T-helper 1 cell treated with Interleukin-12 subunit alpha and Interleukin-12 subunit beta and Interleukin-4 antibody, amounts not matched to agents 30 μg/mL and 1 μg/mL, for 36 hours (primary cell): ENCODE measurements at regions not wholly inside any gene's neighbourhood (a gene's known extent, or its start where the extent isn't known, plus 50 kb on each side); places are given as distances from the start of the nearest gene placed in this dataset.
"Not testable (repeated sequence)": the region's sequence is repeated elsewhere in the genome, so short reads cannot be mapped to it uniquely, and the experiment has no call there.

Experiments used
- H3K27ac Mint-ChIP-seq: one replicate; pipeline ENCODE4 v1.8.0; 2021; ENCODE audit warnings: mild to moderate bottlenecking, mixed read lengths
- H3K27me3 Mint-ChIP-seq: one replicate; pipeline ENCODE4 v1.8.0; 2021; ENCODE audit warnings: low read depth, mixed read lengths
- H3K36me3 Mint-ChIP-seq: one replicate; pipeline ENCODE4 v1.8.0; 2021; ENCODE audit warnings: low read depth, mixed read lengths
- H3K4me1 Mint-ChIP-seq: one replicate; pipeline ENCODE4 v1.8.0; 2021; ENCODE audit warnings: low read depth, mixed read lengths
- H3K4me3 Mint-ChIP-seq: one replicate; pipeline ENCODE4 v1.8.0; 2021; ENCODE audit warnings: mild to moderate bottlenecking, moderate library complexity, mixed read lengths
- H3K9me3 Mint-ChIP-seq: one replicate; pipeline ENCODE4 v1.8.0; 2021; ENCODE audit warnings: mixed read lengths

- Mint-ChIP-seq H3K9me3 (no peaks in the 10 kb centered on the region), H3K36me3 (no peaks in the 10 kb centered on the region), H3K27me3 (no peaks in the 10 kb centered on the region), H3K4me1 (no peaks in the 10 kb centered on the region), H3K4me3 (no peak overlapping the region), H3K27ac (no peak overlapping the region)
These were observed 182.4 kb downstream of the SUCLG1 start for GRCh38 chr2:84276590-84277255.

- Mint-ChIP-seq H3K4me3 (no peak overlapping the region), H3K27me3 (no peaks in the 10 kb centered on the region), H3K36me3 (no peaks in the 10 kb centered on the region), H3K9me3 (no peaks in the 10 kb centered on the region), H3K27ac (no peak overlapping the region), H3K4me1 (no peaks in the 10 kb centered on the region)
These were observed 185.7 kb downstream of the SUCLG1 start for GRCh38 chr2:84273406-84273805.

- H3K9me3 Mint-ChIP-seq = no peaks in the 10 kb centered on the region
These were observed 187.1 kb downstream of the SUCLG1 start for GRCh38 chr2:84271977-84272376.

GRCh38 chr2:84257831-84258230 lies 201.2 kb downstream of the SUCLG1 start:
- H3K9me3 Mint-ChIP-seq = no peaks in the 10 kb centered on the region
- no peak overlapping the region for H3K27ac Mint-ChIP-seq
- H3K27me3 Mint-ChIP-seq = peaks cover 8% of the 10 kb centered on the region
- H3K4me3 Mint-ChIP-seq = no peak overlapping the region
- H3K4me1 Mint-ChIP-seq = no peaks in the 10 kb centered on the region
- no peaks in the 10 kb centered on the region for H3K36me3 Mint-ChIP-seq

More at GRCh38 chr2:84271977-84272376, 187.1 kb downstream of the SUCLG1 start:
- H3K27ac Mint-ChIP-seq = no peak overlapping the region
- H3K4me3 Mint-ChIP-seq = no peak overlapping the region
- H3K36me3 Mint-ChIP-seq = no peaks in the 10 kb centered on the region
- H3K4me1 Mint-ChIP-seq = no peaks in the 10 kb centered on the region
- no peaks in the 10 kb centered on the region for H3K27me3 Mint-ChIP-seq

GRCh38 chr2:84251651-84252302 lies 207.3 kb downstream of the SUCLG1 start:
- H3K27me3 Mint-ChIP-seq = peaks cover 7% of the 10 kb centered on the region
- no peaks in the 10 kb centered on the region for H3K36me3 Mint-ChIP-seq
- no peak overlapping the region for H3K27ac Mint-ChIP-seq
- H3K4me3 Mint-ChIP-seq = no peak overlapping the region
- H3K9me3 Mint-ChIP-seq = no peaks in the 10 kb centered on the region
- H3K4me1 Mint-ChIP-seq = no peaks in the 10 kb centered on the region

GRCh38 chr2:84249140-84249539 lies 209.9 kb downstream of the SUCLG1 start:
- H3K4me3 Mint-ChIP-seq = no peak overlapping the region
- H3K4me1 Mint-ChIP-seq = no peaks in the 10 kb centered on the region
- no peaks in the 10 kb centered on the region for H3K36me3 Mint-ChIP-seq
- H3K27ac Mint-ChIP-seq = no peak overlapping the region
- peaks cover 5% of the 10 kb centered on the region for H3K27me3 Mint-ChIP-seq
- no peaks in the 10 kb centered on the region for H3K9me3 Mint-ChIP-seq

- H3K36me3 Mint-ChIP-seq = no peaks in the 10 kb centered on the region
- no peak overlapping the region for H3K27ac Mint-ChIP-seq
- peaks cover 8% of the 10 kb centered on the region for H3K27me3 Mint-ChIP-seq
- H3K9me3 Mint-ChIP-seq = no peaks in the 10 kb centered on the region
- H3K4me3 Mint-ChIP-seq = no peak overlapping the region
- no peaks in the 10 kb centered on the region for H3K4me1 Mint-ChIP-seq
These were observed 211.5 kb downstream of the SUCLG1 start for GRCh38 chr2:84247532-84247931.

- no peaks in the 10 kb centered on the region for H3K9me3 Mint-ChIP-seq
- H3K27ac Mint-ChIP-seq = no peak overlapping the region
- H3K4me3 Mint-ChIP-seq = no peak overlapping the region
- peaks cover 8% of the 10 kb centered on the region for H3K27me3 Mint-ChIP-seq
- no peaks in the 10 kb centered on the region for H3K4me1 Mint-ChIP-seq
- no peaks in the 10 kb centered on the region for H3K36me3 Mint-ChIP-seq
These were observed 215.0 kb downstream of the SUCLG1 start for GRCh38 chr2:84243788-84244733.

GRCh38 chr2:84238907-84239306 lies 220.2 kb downstream of the SUCLG1 start:
- no peaks in the 10 kb centered on the region for H3K36me3 Mint-ChIP-seq
- peaks cover 4% of the 10 kb centered on the region for H3K27me3 Mint-ChIP-seq
- no peak overlapping the region for H3K27ac Mint-ChIP-seq
- H3K9me3 Mint-ChIP-seq = no peaks in the 10 kb centered on the region
- no peaks in the 10 kb centered on the region for H3K4me1 Mint-ChIP-seq
- no peak overlapping the region for H3K4me3 Mint-ChIP-seq

GRCh38 chr2:84236288-84236687 lies 222.8 kb downstream of the SUCLG1 start:
- H3K27me3 Mint-ChIP-seq = peaks cover 3% of the 10 kb centered on the region
- no peak overlapping the region for H3K4me3 Mint-ChIP-seq
- H3K27ac Mint-ChIP-seq = no peak overlapping the region
- H3K4me1 Mint-ChIP-seq = no peaks in the 10 kb centered on the region
- H3K9me3 Mint-ChIP-seq = no peaks in the 10 kb centered on the region
- no peaks in the 10 kb centered on the region for H3K36me3 Mint-ChIP-seq

- no peak overlapping the region for H3K27ac Mint-ChIP-seq
- H3K4me1 Mint-ChIP-seq = no peaks in the 10 kb centered on the region
- no peaks in the 10 kb centered on the region for H3K9me3 Mint-ChIP-seq
- no peaks in the 10 kb centered on the region for H3K36me3 Mint-ChIP-seq
- H3K4me3 Mint-ChIP-seq = no peak overlapping the region
- peaks cover 3% of the 10 kb centered on the region for H3K27me3 Mint-ChIP-seq
These were observed 225.0 kb downstream of the SUCLG1 start for GRCh38 chr2:84234103-84234502.

- Mint-ChIP-seq H3K9me3 (no peaks in the 10 kb centered on the region), H3K36me3 (no peaks in the 10 kb centered on the region), H3K27ac (no peak overlapping the region), H3K4me3 (no peak overlapping the region), H3K27me3 (peaks cover 3% of the 10 kb centered on the region), H3K4me1 (no peaks in the 10 kb centered on the region)
These were observed 227.6 kb downstream of the SUCLG1 start for GRCh38 chr2:84231478-84231877.

GRCh38 chr2:84224121-84224520 lies 235.0 kb downstream of the SUCLG1 start:
- no peaks in the 10 kb centered on the region for H3K4me1 Mint-ChIP-seq
- H3K36me3 Mint-ChIP-seq = no peaks in the 10 kb centered on the region
- H3K27ac Mint-ChIP-seq = no peak overlapping the region
- H3K4me3 Mint-ChIP-seq = no peak overlapping the region
- H3K9me3 Mint-ChIP-seq = no peaks in the 10 kb centered on the region
- peaks cover 9% of the 10 kb centered on the region for H3K27me3 Mint-ChIP-seq

- H3K4me3 Mint-ChIP-seq = no peak overlapping the region
- peaks cover 9% of the 10 kb centered on the region for H3K27me3 Mint-ChIP-seq
- H3K36me3 Mint-ChIP-seq = no peaks in the 10 kb centered on the region
- H3K27ac Mint-ChIP-seq = no peak overlapping the region
- no peaks in the 10 kb centered on the region for H3K4me1 Mint-ChIP-seq
- no peaks in the 10 kb centered on the region for H3K9me3 Mint-ChIP-seq
These were observed 235.9 kb downstream of the SUCLG1 start for GRCh38 chr2:84223191-84223590.

- H3K4me3 Mint-ChIP-seq, H3K4me1 Mint-ChIP-seq, H3K9me3 Mint-ChIP-seq, H3K36me3 Mint-ChIP-seq, H3K27ac Mint-ChIP-seq, H3K27me3 Mint-ChIP-seq: not testable (repeated sequence)
These were observed 238.0 kb downstream of the SUCLG1 start for GRCh38 chr2:84221102-84221501.
